22Rv1 (cell line): ENCODE measurements at regions not wholly inside any gene's neighbourhood (a gene's known extent, or its start where the extent isn't known, plus 50 kb on each side); places are given as distances from the start of the nearest gene placed in this dataset.

ENCODE experiments used
- ZFX ChIP-seq: fragments of 450-650 bp; IDR thresholded peaks from 2 replicates; pipeline ENCODE4 v1.6.1; 2017; ENCODE audit warnings: antibody characterized with exemption, borderline replicate concordance
- TF ChIP-seq, protein P1 (sequence below): fragments of 450-650 bp; IDR thresholded peaks from 2 replicates; pipeline ENCODE4 v1.5.1; 2017; ENCODE audit warnings: mild to moderate bottlenecking

DNA sequence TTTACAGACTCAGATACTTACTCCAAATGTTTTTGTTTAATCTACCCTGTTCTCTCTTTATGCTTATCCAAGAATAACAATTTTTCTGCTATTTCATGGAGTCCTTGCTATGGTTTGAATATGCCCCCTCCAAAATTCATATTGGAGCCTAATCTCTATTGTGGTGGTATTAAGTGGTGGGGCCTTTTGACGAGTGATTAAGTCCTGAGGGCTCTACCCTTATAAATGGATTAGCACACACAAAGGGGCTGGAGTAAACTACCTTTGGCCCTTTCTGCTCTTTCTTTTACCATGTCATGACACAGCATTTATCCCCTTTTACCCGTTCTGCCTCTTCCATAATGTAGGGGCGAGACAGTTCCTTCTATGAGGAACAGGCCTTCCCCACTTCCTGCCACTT is 285.5 kb downstream of the GASK1B start:
- TF ChIP-seq, protein P1, sequence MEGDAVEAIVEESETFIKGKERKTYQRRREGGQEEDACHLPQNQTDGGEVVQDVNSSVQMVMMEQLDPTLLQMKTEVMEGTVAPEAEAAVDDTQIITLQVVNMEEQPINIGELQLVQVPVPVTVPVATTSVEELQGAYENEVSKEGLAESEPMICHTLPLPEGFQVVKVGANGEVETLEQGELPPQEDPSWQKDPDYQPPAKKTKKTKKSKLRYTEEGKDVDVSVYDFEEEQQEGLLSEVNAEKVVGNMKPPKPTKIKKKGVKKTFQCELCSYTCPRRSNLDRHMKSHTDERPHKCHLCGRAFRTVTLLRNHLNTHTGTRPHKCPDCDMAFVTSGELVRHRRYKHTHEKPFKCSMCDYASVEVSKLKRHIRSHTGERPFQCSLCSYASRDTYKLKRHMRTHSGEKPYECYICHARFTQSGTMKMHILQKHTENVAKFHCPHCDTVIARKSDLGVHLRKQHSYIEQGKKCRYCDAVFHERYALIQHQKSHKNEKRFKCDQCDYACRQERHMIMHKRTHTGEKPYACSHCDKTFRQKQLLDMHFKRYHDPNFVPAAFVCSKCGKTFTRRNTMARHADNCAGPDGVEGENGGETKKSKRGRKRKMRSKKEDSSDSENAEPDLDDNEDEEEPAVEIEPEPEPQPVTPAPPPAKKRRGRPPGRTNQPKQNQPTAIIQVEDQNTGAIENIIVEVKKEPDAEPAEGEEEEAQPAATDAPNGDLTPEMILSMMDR: no peak
- no peak for TF ChIP-seq ZFX
